GM12865 (cell line): ENCODE measurements at regions not wholly inside any gene's neighbourhood (a gene's known extent, or its start where the extent isn't known, plus 50 kb on each side); places are given as distances from the start of the nearest gene placed in this dataset.
A peak's percentile ranks its signal among the peaks of the same experiment; 100 is the strongest.

Source experiments
- DNase-seq: peaks from one replicate; pipeline ENCODE4 v3.0.0; 2010; ENCODE audit warnings: low read depth
- H3K4me3 ChIP-seq: 2 replicates; pipeline ENCODE4 v1.5.1; 2011; ENCODE audit warnings: mild to moderate bottlenecking, low read depth, low read length, control low read depth
- TF ChIP-seq, protein P1 (sequence below): IDR thresholded peaks from 2 replicates; pipeline ENCODE4 v1.5.1; 2011; ENCODE audit warnings: low read length, control low read depth, low read depth, inconsistent platforms; ENCODE audit not compliant: insufficient read depth; ENCODE audit errors: missing control alignments

- DNase-seq = peak; percentile 50
- TF ChIP-seq, protein P1, sequence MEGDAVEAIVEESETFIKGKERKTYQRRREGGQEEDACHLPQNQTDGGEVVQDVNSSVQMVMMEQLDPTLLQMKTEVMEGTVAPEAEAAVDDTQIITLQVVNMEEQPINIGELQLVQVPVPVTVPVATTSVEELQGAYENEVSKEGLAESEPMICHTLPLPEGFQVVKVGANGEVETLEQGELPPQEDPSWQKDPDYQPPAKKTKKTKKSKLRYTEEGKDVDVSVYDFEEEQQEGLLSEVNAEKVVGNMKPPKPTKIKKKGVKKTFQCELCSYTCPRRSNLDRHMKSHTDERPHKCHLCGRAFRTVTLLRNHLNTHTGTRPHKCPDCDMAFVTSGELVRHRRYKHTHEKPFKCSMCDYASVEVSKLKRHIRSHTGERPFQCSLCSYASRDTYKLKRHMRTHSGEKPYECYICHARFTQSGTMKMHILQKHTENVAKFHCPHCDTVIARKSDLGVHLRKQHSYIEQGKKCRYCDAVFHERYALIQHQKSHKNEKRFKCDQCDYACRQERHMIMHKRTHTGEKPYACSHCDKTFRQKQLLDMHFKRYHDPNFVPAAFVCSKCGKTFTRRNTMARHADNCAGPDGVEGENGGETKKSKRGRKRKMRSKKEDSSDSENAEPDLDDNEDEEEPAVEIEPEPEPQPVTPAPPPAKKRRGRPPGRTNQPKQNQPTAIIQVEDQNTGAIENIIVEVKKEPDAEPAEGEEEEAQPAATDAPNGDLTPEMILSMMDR = no peak
- no peak overlapping the region for H3K4me3 ChIP-seq
These were observed 123.6 kb upstream of the LRFN2 start for GRCh38 chr6:40710626-40711330.

DNA sequence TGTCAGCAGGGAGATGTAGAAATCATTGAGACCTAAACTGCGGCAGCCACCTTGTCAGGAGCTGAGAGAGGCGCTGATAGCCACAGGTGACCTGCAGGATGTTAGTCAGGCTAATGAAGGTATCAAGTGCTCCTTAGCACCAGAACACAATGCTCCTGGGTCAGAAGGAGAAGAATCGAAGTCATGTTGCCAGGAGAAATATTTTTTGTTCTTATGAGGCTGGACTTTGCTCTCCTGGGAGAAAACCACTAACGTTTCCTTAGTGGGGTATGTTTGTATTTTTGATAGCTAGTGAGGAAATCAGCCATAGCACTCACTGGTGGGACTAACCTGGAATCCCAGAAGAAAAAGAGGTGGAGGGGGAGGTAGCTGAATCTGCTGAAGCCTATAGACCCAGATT is 120.9 kb upstream of the LRFN2 start:
- DNase-seq = no peak
- TF ChIP-seq, protein P1 = no peak
- H3K4me3 ChIP-seq = no peak overlapping the region

GRCh38 chr6:40706178-40706577 is 119.0 kb upstream of the LRFN2 start:
- TF ChIP-seq, protein P1 = no peak
- no peak overlapping the region for H3K4me3 ChIP-seq
- no peak for DNase-seq

DNA sequence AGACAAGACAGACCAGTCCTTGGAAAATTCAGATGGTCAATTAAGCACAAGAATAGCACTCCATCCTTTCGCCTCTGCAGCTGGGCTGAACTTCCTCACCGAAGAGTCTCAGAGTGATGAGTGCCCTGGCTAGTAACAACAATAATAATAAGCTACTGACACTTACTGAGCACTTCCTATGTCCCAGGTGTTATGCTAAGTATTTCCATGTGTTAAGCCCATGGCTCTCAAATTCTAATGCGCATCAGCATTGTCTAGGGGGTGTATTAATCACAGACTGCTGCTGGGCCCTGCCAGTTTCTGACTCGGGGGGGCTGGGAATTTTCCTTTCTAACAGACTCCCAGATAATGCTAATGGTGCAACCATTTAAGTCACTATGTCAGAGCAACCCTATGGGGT is 118.2 kb upstream of the LRFN2 start:
- TF ChIP-seq, protein P1 = no peak
- no peak for DNase-seq
- H3K4me3 ChIP-seq = no peak overlapping the region

GRCh38 chr6:40701352-40702007 is 114.3 kb upstream of the LRFN2 start:
- TF ChIP-seq, protein P1 = no peak
- DNase-seq = no peak
- no peak overlapping the region for H3K4me3 ChIP-seq

GRCh38 chr6:40700006-40700580 is 112.9 kb upstream of the LRFN2 start:
- H3K4me3 ChIP-seq = no peak overlapping the region
- no peak for DNase-seq
- TF ChIP-seq, protein P1 = no peak
